ENCODE measurements at regions not wholly inside any gene's neighbourhood (a gene's known extent, or its start where the extent isn't known, plus 50 kb on each side); places are given as distances from the start of the nearest gene placed in this dataset.

- DNase-seq = no peak
These were observed 75.2 kb upstream of the PRDM11 start for GRCh38 chr11:45071232-45071631.

- DNase-seq = no peak
These were observed 72.7 kb upstream of the PRDM11 start for GRCh38 chr11:45073685-45074141.

GRCh38 chr11:45075519-45075918, 70.9 kb upstream of the PRDM11 start:
- no peak for DNase-seq

GRCh38 chr11:45075952-45076351, 70.5 kb upstream of the PRDM11 start:
- no peak for DNase-seq

- no peak for DNase-seq
These were observed 69.7 kb upstream of the PRDM11 start for GRCh38 chr11:45076761-45077160.

GRCh38 chr11:45078236-45079074, 68.0 kb upstream of the PRDM11 start:
- no peak for DNase-seq

GRCh38 chr11:45079075-45079444, 67.4 kb upstream of the PRDM11 start:
- DNase-seq = no peak

- DNase-seq = no peak
These were observed 66.9 kb upstream of the PRDM11 start for GRCh38 chr11:45079567-45079942.

- no peak for DNase-seq
These were observed 66.3 kb upstream of the PRDM11 start for GRCh38 chr11:45079943-45080719.

- DNase-seq = no peak
These were observed 63.5 kb upstream of the PRDM11 start for GRCh38 chr11:45082744-45083543.

- DNase-seq = no peak
These were observed 62.8 kb upstream of the PRDM11 start for GRCh38 chr11:45083544-45084087.

GRCh38 chr11:45085646-45086501, 60.6 kb upstream of the PRDM11 start:
- DNase-seq = no peak

GRCh38 chr11:45086526-45086925, 59.9 kb upstream of the PRDM11 start:
- DNase-seq = no peak

GRCh38 chr11:45087086-45087899, 59.1 kb upstream of the PRDM11 start:
- DNase-seq = no peak

GRCh38 chr11:45087900-45088160, 58.6 kb upstream of the PRDM11 start:
- no peak for DNase-seq

- no peak for DNase-seq
These were observed 57.2 kb upstream of the PRDM11 start for GRCh38 chr11:45089251-45089650.

GRCh38 chr11:45089676-45090499, 56.6 kb upstream of the PRDM11 start:
- no peak for DNase-seq

GRCh38 chr11:45090607-45091006, 55.8 kb upstream of the PRDM11 start:
- no peak for DNase-seq

- DNase-seq = no peak
These were observed 54.7 kb upstream of the PRDM11 start for GRCh38 chr11:45091563-45092403.

- no peak for DNase-seq
These were observed 54.0 kb upstream of the PRDM11 start for GRCh38 chr11:45092404-45092785.

Data from DMS79 (cell line).